SK-N-MC (cell line): ENCODE measurements at regions not wholly inside any gene's neighbourhood (a gene's known extent, or its start where the extent isn't known, plus 50 kb on each side); places are given as distances from the start of the nearest gene placed in this dataset.
A peak's percentile ranks its signal among the peaks of the same experiment; 100 is the strongest.

Experiments
- DNase-seq: peaks from one replicate; pipeline ENCODE4 v3.0.0-alpha.2; 2011; ENCODE audit warnings: low read depth, low spot score
- H3K27ac ChIP-seq: fragments of 200-600 bp; sonication (generic); 2 replicates; pipeline ENCODE4 v1.5.1; 2016; ENCODE audit warnings: mixed run types
- H3K36me3 ChIP-seq: fragments of 200-600 bp; sonication (generic); 2 replicates; pipeline ENCODE4 v1.6.1; 2017; ENCODE audit warnings: antibody characterized with exemption, low read length, mixed read lengths; ENCODE audit not compliant: insufficient read depth
- H3K4me3 ChIP-seq: fragments of 200-600 bp; sonication (generic); 2 replicates; pipeline ENCODE4 v1.5.1; 2016
- H3K9ac ChIP-seq: fragments of 200-600 bp; sonication (generic); 2 replicates; pipeline ENCODE4 v1.8.0; 2017; ENCODE audit warnings: mixed run types, mixed read lengths; ENCODE audit not compliant: insufficient read length
- H3K9me3 ChIP-seq: fragments of 200-600 bp; sonication (generic); 2 replicates; pipeline ENCODE4 v1.6.1; 2017; ENCODE audit warnings: low read depth, mild to moderate bottlenecking, antibody characterized with exemption, low read length, moderate library complexity, mixed read lengths
- EZH2 ChIP-seq: fragments of 200-600 bp; sonication (generic); IDR thresholded peaks from one replicate; pipeline ENCODE4 v1.6.1; 2017; ENCODE audit warnings: antibody characterized with exemption
- FOXP2 ChIP-seq: optimal IDR thresholded peaks from 2 replicates; pipeline ENCODE3; 2011; ENCODE audit warnings: mild to moderate bottlenecking, moderate library complexity; ENCODE audit not compliant: insufficient read depth; ENCODE audit errors: extremely low read length, control extremely low read depth
- POLR2AphosphoS5 ChIP-seq: IDR thresholded peaks from 2 replicates; pipeline ENCODE4 v1.6.1; 2012; ENCODE audit warnings: mild to moderate bottlenecking, low read depth, low read length, borderline replicate concordance

DNA sequence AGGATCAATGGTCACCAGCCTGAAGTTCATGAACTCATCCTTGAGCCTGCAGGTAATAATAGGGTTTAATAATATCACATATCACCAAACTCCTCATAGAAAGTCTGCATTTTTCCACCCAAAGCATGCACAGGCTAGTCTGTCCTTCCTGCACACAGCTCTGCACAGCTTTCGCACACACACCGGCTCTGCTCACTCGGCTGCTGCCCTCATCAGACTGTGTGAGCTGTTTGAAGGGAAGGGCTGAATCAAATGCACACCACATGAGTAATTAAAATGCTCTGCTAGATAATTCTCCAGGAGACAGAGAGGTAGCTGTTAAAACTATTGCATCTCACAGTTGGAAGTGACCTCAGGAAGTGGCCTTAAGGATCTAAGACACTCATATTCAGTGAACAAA is 108.4 kb upstream of the YPEL5 start:
- H3K9me3 ChIP-seq = no peaks in the 10 kb centered on the region
- no peak overlapping the region for H3K27ac ChIP-seq
- no peaks in the 10 kb centered on the region for H3K36me3 ChIP-seq
- no peak for DNase-seq
- no peak overlapping the region for H3K9ac ChIP-seq
- no peak overlapping the region for H3K4me3 ChIP-seq
- TF ChIP-seq EZH2 (no peak), FOXP2 (no peak), POLR2AphosphoS5 (no peak)

DNA sequence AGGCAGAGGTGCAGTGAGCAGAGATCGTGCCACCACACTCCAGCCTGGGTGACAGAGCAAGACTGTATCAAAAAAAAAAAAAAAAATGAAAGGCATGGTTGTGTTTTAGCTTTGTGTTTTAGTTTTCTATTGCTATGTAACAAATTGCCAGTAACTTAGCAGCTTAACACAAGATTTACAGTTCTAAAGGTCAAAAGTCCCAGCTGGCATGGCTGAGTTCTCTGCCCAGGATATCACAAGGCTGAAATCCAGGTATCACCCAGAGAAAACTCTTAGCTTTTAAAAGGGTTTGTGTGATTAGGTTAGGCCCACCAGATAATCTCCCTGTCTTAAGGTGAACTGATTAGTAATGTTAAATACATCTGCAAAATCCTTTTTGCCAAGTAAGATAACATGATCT is 107.7 kb upstream of the YPEL5 start:
- H3K36me3 ChIP-seq = no peaks in the 10 kb centered on the region
- no peak overlapping the region for H3K4me3 ChIP-seq
- H3K27ac ChIP-seq = 0 out of 2 replicates have a peak overlapping the region, but pooled peaks have one; percentile 2
- DNase-seq = no peak
- no peak for TF ChIP-seq POLR2AphosphoS5
- no peak for TF ChIP-seq FOXP2
- no peak for TF ChIP-seq EZH2
- no peaks in the 10 kb centered on the region for H3K9me3 ChIP-seq
- no peak overlapping the region for H3K9ac ChIP-seq

GRCh38 chr2:30040147-30040546 is 106.7 kb upstream of the YPEL5 start:
- DNase-seq = no peak
- H3K36me3 ChIP-seq = no peaks in the 10 kb centered on the region
- no peak overlapping the region for H3K9ac ChIP-seq
- no peak for TF ChIP-seq FOXP2
- TF ChIP-seq EZH2 = no peak
- TF ChIP-seq POLR2AphosphoS5 = no peak
- H3K4me3 ChIP-seq = no peak overlapping the region
- no peaks in the 10 kb centered on the region for H3K9me3 ChIP-seq
- no peak overlapping the region for H3K27ac ChIP-seq

DNA sequence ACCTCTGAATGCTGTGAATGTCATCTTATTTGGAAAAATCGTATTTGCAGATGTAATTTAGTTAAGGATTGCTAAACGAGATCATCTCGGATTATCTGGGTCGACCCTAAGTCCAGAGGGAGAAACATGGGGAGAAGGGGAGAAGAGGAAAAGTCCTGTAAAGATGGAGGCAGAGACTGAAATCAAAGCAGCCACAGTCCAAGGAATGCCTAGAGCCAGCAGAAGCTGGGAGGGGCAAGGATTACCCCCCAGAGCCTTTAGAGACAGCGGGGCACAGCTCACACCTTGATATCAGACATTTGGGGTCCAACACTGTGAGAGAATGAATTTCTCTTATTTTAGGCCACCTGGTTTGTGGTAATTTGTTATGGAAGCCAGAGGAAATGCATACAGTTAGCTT is 104.9 kb upstream of the YPEL5 start:
- no peak for DNase-seq
- no peak for TF ChIP-seq EZH2
- no peak for TF ChIP-seq POLR2AphosphoS5
- TF ChIP-seq FOXP2 = no peak
- H3K4me3 ChIP-seq = no peak overlapping the region
- H3K9ac ChIP-seq = no peak overlapping the region
- no peaks in the 10 kb centered on the region for H3K36me3 ChIP-seq
- H3K27ac ChIP-seq = no peak overlapping the region
- no peaks in the 10 kb centered on the region for H3K9me3 ChIP-seq

- Histone ChIP-seq H3K27ac (no peak overlapping the region), H3K9ac (no peak overlapping the region), H3K4me3 (no peak overlapping the region), H3K9me3 (no peaks in the 10 kb centered on the region), H3K36me3 (no peaks in the 10 kb centered on the region)
- DNase-seq = no peak
- TF ChIP-seq FOXP2 = no peak
- TF ChIP-seq POLR2AphosphoS5 = no peak
- no peak for TF ChIP-seq EZH2
These were observed 100.4 kb upstream of the YPEL5 start for GRCh38 chr2:30046396-30046795.

DNA sequence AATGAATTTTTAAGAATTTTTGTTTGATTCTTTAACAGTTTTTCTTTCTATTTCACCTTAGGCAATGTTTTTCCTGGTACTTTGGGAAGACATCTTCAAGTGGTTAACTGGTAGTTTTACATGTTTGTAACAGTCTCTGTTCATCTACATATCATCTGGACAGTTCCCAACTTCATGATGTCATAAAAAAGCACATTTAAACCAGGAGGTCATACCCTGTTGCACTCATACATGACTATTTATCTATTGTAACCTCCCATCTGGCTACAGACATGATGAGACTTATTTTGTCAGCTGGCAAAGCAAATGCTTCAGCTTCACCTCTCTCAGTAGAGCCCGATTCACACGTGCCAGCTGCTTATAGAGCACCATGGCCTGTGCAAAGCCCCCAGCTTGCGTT is 99.8 kb upstream of the YPEL5 start:
- H3K4me3 ChIP-seq = no peak overlapping the region
- H3K9me3 ChIP-seq = no peaks in the 10 kb centered on the region
- H3K27ac ChIP-seq = no peak overlapping the region
- TF ChIP-seq FOXP2 = no peak
- H3K36me3 ChIP-seq = no peaks in the 10 kb centered on the region
- no peak for DNase-seq
- H3K9ac ChIP-seq = no peak overlapping the region

- Histone ChIP-seq H3K9me3 (no peaks in the 10 kb centered on the region), H3K4me3 (no peak overlapping the region), H3K9ac (no peak overlapping the region), H3K27ac (no peak overlapping the region), H3K36me3 (no peaks in the 10 kb centered on the region)
- TF ChIP-seq EZH2 (no peak), POLR2AphosphoS5 (no peak), FOXP2 (no peak)
- no peak for DNase-seq
These were observed 98.1 kb upstream of the YPEL5 start for GRCh38 chr2:30048636-30049175.

GRCh38 chr2:30055548-30055947 is 91.3 kb upstream of the YPEL5 start:
- H3K36me3 ChIP-seq = no peaks in the 10 kb centered on the region
- no peak overlapping the region for H3K27ac ChIP-seq
- DNase-seq = no peak
- no peaks in the 10 kb centered on the region for H3K9me3 ChIP-seq
- TF ChIP-seq FOXP2 = no peak
- no peak for TF ChIP-seq EZH2
- no peak for TF ChIP-seq POLR2AphosphoS5
- no peak overlapping the region for H3K4me3 ChIP-seq
- no peak overlapping the region for H3K9ac ChIP-seq

GRCh38 chr2:30060562-30060961 is 86.2 kb upstream of the YPEL5 start:
- TF ChIP-seq POLR2AphosphoS5 = no peak
- TF ChIP-seq FOXP2 = no peak
- TF ChIP-seq EZH2 = no peak
- no peaks in the 10 kb centered on the region for H3K36me3 ChIP-seq
- H3K4me3 ChIP-seq = no peak overlapping the region
- no peak for DNase-seq
- no peak overlapping the region for H3K9ac ChIP-seq
- no peak overlapping the region for H3K27ac ChIP-seq
- H3K9me3 ChIP-seq = peaks cover 2% of the 10 kb centered on the region; the same call in 1 of the 2 replicates
